Caco-2 (cell line): ENCODE measurements at regions not wholly inside any gene's neighbourhood (a gene's known extent, or its start where the extent isn't known, plus 50 kb on each side); places are given as distances from the start of the nearest gene placed in this dataset.

ENCODE experiments used
- BruUV-seq: library from RNA; stranded (reverse); fragments of 400-500 nt; replicated peaks from 2 replicates; lab custom pipeline; 2021; lab: Mats Ljungman, UMichigan
- CTCF ChIA-PET: fragments of 300-600 bp; sonication (Branson Sonifier 250); formaldehyde crosslinking; loops from one replicate; lab custom pipeline; 2022; ENCODE audit warnings: antibody characterized with exemption; lab: Charles Lee
- POLR2A ChIA-PET: fragments of 300-600 bp; sonication (Branson Sonifier 250); formaldehyde crosslinking; loops from one replicate; lab custom pipeline; 2022; ENCODE audit warnings: antibody characterized with exemption; lab: Charles Lee
- DNase-seq, 2 experiments: peaks; one replicate each; pipeline versions ENCODE4 v3.0.0 to v3.0.0-alpha.2; 2020 to 2022
- H3K27me3 ChIP-seq: replicated peaks from 2 replicates; pipeline ENCODE4 v1.6.0; 2011; ENCODE audit warnings: low read length; ENCODE audit not compliant: control insufficient read depth, insufficient read depth
- H3K36me3 ChIP-seq: 2 replicates; pipeline ENCODE4 v1.5.1; 2011; ENCODE audit warnings: low read length; ENCODE audit not compliant: control insufficient read depth, insufficient read depth
- H3K4me1 ChIP-seq: fragments of 250-450 bp; sonication (Bioruptor Pico); 2 replicates; pipeline ENCODE4 v1.5.1; 2020; ENCODE audit warnings: mild to moderate bottlenecking
- H3K4me3 ChIP-seq: 2 replicates; pipeline ENCODE4 v1.5.1; 2011; ENCODE audit warnings: low read depth, mild to moderate bottlenecking, control low read depth, low read length
- H3K9me3 ChIP-seq: fragments of 250-450 bp; sonication (Bioruptor Pico); 2 replicates; pipeline ENCODE4 v1.5.1; 2020; ENCODE audit warnings: mild to moderate bottlenecking, moderate library complexity
- H3K27ac Mint-ChIP-seq: one replicate; pipeline ENCODE4 v1.8.0; 2022; ENCODE audit warnings: mixed read lengths; ENCODE audit not compliant: unreplicated experiment
- H3K27me3 Mint-ChIP-seq: one replicate; pipeline ENCODE4 v1.8.0; 2022; ENCODE audit warnings: mixed read lengths; ENCODE audit not compliant: insufficient read depth, unreplicated experiment
- H3K36me3 Mint-ChIP-seq: one replicate; pipeline ENCODE4 v1.8.0; 2022; ENCODE audit warnings: mild to moderate bottlenecking, mixed read lengths; ENCODE audit not compliant: insufficient read depth, unreplicated experiment
- H3K4me1 Mint-ChIP-seq: one replicate; pipeline ENCODE4 v1.8.0; 2022; ENCODE audit warnings: low read depth, mixed read lengths; ENCODE audit not compliant: unreplicated experiment
- H3K4me3 Mint-ChIP-seq: one replicate; pipeline ENCODE4 v1.8.0; 2022; ENCODE audit warnings: mild to moderate bottlenecking, moderate library complexity, mixed read lengths; ENCODE audit not compliant: unreplicated experiment
- H3K9me3 Mint-ChIP-seq: one replicate; pipeline ENCODE4 v1.8.0; 2022; ENCODE audit warnings: mixed read lengths; ENCODE audit not compliant: unreplicated experiment
- CTCF ChIP-seq, 2 experiments: fragments of 200-600 bp in 1 of 2; IDR thresholded peaks; 1 replicate in 1 of 2; 2 replicates in 1 of 2; pipeline versions ENCODE4 v1.5.1 to v1.8.0; 2011 to 2022; ENCODE audit warnings: antibody characterized with exemption in 1 of 2, control low read depth in 1 of 2, inconsistent platforms in 1 of 2, low read depth in 1 of 2, low read length in 1 of 2, mild to moderate bottlenecking in 1 of 2, moderate library complexity in 1 of 2; ENCODE audit not compliant: insufficient read depth in 1 of 2, severe bottlenecking in 1 of 2, unreplicated experiment in 1 of 2
- intact Hi-C: fragments of 100-400 bp; cut with micrococcal nuclease; formaldehyde crosslinking; loops from one replicate; pipeline ENCODE4 v1.10.0; 2022; ENCODE audit not compliant: unreplicated experiment

- intact Hi-C loops: no loop called here
These were observed 226.0 kb downstream of the BMP7 start for GRCh38 chr20:57040466-57040865.

GRCh38 chr20:57040924-57041323, 225.5 kb downstream of the BMP7 start:
- Mint-ChIP-seq H3K4me3 (no peak overlapping the region), H3K9me3 (no peaks in the 10 kb centered on the region), H3K27me3 (peaks cover 10% of the 10 kb centered on the region), H3K27ac (no peak overlapping the region), H3K4me1 (no peaks in the 10 kb centered on the region), H3K36me3 (no peaks in the 10 kb centered on the region)
- Histone ChIP-seq H3K9me3 (0 out of 2 replicates have a peak, but pooled peaks cover 2% of the 10 kb centered on the region), H3K36me3 (no peaks in the 10 kb centered on the region), H3K27me3 (no peaks in the 10 kb centered on the region; the same call in none of the 2 replicates), H3K4me1 (no peaks in the 10 kb centered on the region), H3K4me3 (no peak overlapping the region)
- DNase-seq: no peak
- intact Hi-C loops: no loop called here
- no peak for TF ChIP-seq CTCF (IDR thresholded peaks at IDR 0.05; ENCODE audit: insufficient read depth in 1 of 2, low read depth in 1 of 2, low read length in 1 of 2, severe bottlenecking in 1 of 2, unreplicated experiment in 1 of 2)
- ChIA-PET CTCF (no interaction called here), POLR2A (interaction anchor here (0.6 kb wide), 1 partner anchor 32 kb away, joined by 3 read pairs; no protein-coding TSS in a partner anchor)
- no TSS peak for BruUV-seq

More at GRCh38 chr20:57040466-57040865, 226.0 kb downstream of the BMP7 start:
- ChIA-PET CTCF (no interaction called here), POLR2A (interaction anchor here (0.6 kb wide), 1 partner anchor 31 kb away, joined by 3 read pairs; no protein-coding TSS in a partner anchor)
- Mint-ChIP-seq H3K27ac (no peak overlapping the region), H3K4me3 (no peak overlapping the region), H3K9me3 (no peaks in the 10 kb centered on the region), H3K27me3 (peaks cover 14% of the 10 kb centered on the region), H3K4me1 (no peaks in the 10 kb centered on the region), H3K36me3 (no peaks in the 10 kb centered on the region)
- no peak for TF ChIP-seq CTCF (IDR thresholded peaks at IDR 0.05; ENCODE audit: insufficient read depth in 1 of 2, low read depth in 1 of 2, low read length in 1 of 2, severe bottlenecking in 1 of 2, unreplicated experiment in 1 of 2)
- BruUV-seq: no TSS peak
- no peaks in the 10 kb centered on the region; the same call in none of the 2 replicates for H3K27me3 ChIP-seq
- no peak for DNase-seq
- no peak overlapping the region for H3K4me3 ChIP-seq
- 0 out of 2 replicates have a peak, but pooled peaks cover 2% of the 10 kb centered on the region for H3K9me3 ChIP-seq
- H3K4me1 ChIP-seq: no peaks in the 10 kb centered on the region
- no peaks in the 10 kb centered on the region for H3K36me3 ChIP-seq

GRCh38 chr20:57043091-57043490, 223.3 kb downstream of the BMP7 start:
- H3K9me3 ChIP-seq: 0 out of 2 replicates have a peak, but pooled peaks cover 2% of the 10 kb centered on the region
- no peak for DNase-seq
- Mint-ChIP-seq H3K4me1 (peaks cover 10% of the 10 kb centered on the region), H3K27me3 (no peaks in the 10 kb centered on the region), H3K36me3 (no peaks in the 10 kb centered on the region), H3K4me3 (no peak overlapping the region), H3K9me3 (no peaks in the 10 kb centered on the region), H3K27ac (no peak overlapping the region)
- H3K27me3 ChIP-seq: no peaks in the 10 kb centered on the region; the same call in none of the 2 replicates
- POLR2A ChIA-PET: no interaction called here
- peaks cover 14% of the 10 kb centered on the region for H3K4me1 ChIP-seq
- TF ChIP-seq CTCF (IDR thresholded peaks at IDR 0.05; ENCODE audit: insufficient read depth in 1 of 2, low read depth in 1 of 2, low read length in 1 of 2, severe bottlenecking in 1 of 2, unreplicated experiment in 1 of 2): no peak
- CTCF ChIA-PET: interaction anchor here (0.8 kb wide), 1 partner anchor 18 kb away, joined by 3 read pairs; no protein-coding TSS in a partner anchor
- H3K36me3 ChIP-seq: no peaks in the 10 kb centered on the region
- intact Hi-C loops: no loop called here
- no TSS peak for BruUV-seq
- H3K4me3 ChIP-seq: no peak overlapping the region
